Vagina (tissue), 2 donors: ENCODE measurements at regions not wholly inside any gene's neighbourhood (a gene's known extent, or its start where the extent isn't known, plus 50 kb on each side); places are given as distances from the start of the nearest gene placed in this dataset.
"Not testable (repeated sequence)": the region's sequence is repeated elsewhere in the genome, so short reads cannot be mapped to it uniquely, and the experiment has no call there.

Source experiments
- DNase-seq, 2 donors: peaks; one replicate each; pipeline ENCODE4 v3.0.0-alpha.2; 2017; ENCODE audit errors: extremely low spot score in 2 of 2
- H3K27ac ChIP-seq: fragments of 200-600 bp; sonication (generic); one replicate; pipeline ENCODE4 v1.5.1; 2019
- H3K27me3 ChIP-seq: fragments of 200-600 bp; sonication (generic); one replicate; pipeline ENCODE4 v1.5.1; 2019
- H3K36me3 ChIP-seq, 2 donors: fragments of 200-600 bp; sonication (generic); one replicate each; pipeline ENCODE4 v1.5.1; 2017 to 2019
- H3K4me1 ChIP-seq: fragments of 200-600 bp; sonication (generic); one replicate; pipeline ENCODE4 v1.5.1; 2019
- H3K4me3 ChIP-seq, 2 donors: fragments of 200-600 bp; sonication (generic); 1 replicate in 1 of 2; 2 replicates in 1 of 2; pipeline ENCODE4 v1.5.1; 2016 to 2019
- H3K9me3 ChIP-seq: fragments of 200-600 bp; sonication (generic); one replicate; pipeline ENCODE4 v1.5.1; 2019
- CTCF ChIP-seq, 3 experiments: fragments of 450-650 bp in 2 of 3; fragments of 200-600 bp in 1 of 3; sonication (generic) in 1 of 3; IDR thresholded peaks; one replicate each; pipeline ENCODE4 v1.5.1; 2017 to 2019; ENCODE audit warnings: antibody characterized with exemption in 3 of 3, mild to moderate bottlenecking in 2 of 3, moderate library complexity in 2 of 3
- POLR2A ChIP-seq, 2 donors: fragments of 450-650 bp; IDR thresholded peaks; one replicate each; pipeline ENCODE4 v1.6.1; 2017; ENCODE audit warnings: antibody characterized with exemption in 2 of 2, mild to moderate bottlenecking in 2 of 2, moderate library complexity in 2 of 2
- POLR2AphosphoS5 ChIP-seq, 2 donors: sonication (generic); formaldehyde crosslinking; IDR thresholded peaks; one replicate each; pipeline ENCODE4 v1.9.0; 2017; ENCODE audit warnings: antibody characterized with exemption in 2 of 2, mild to moderate bottlenecking in 2 of 2, low read depth in 1 of 2; ENCODE audit not compliant: insufficient read depth in 1 of 2
- intact Hi-C: fragments of 100-400 bp; cut with DNase I; formaldehyde crosslinking; loops from one replicate; pipeline ENCODE4 v1.15.1; 2023

- Histone ChIP-seq H3K4me1 (no peaks in the 10 kb centered on the region), H3K27ac (no peak overlapping the region), H3K4me3 (no peak overlapping the region), H3K9me3 (no peaks in the 10 kb centered on the region), H3K36me3 (no peaks in the 10 kb centered on the region), H3K27me3 (no peaks in the 10 kb centered on the region)
- no peak for DNase-seq
- intact Hi-C loops: no loop called here
- TF ChIP-seq CTCF (IDR thresholded peaks at IDR 0.05) (no peak), POLR2A (IDR thresholded peaks at IDR 0.05) (no peak), POLR2AphosphoS5 (IDR thresholded peaks at IDR 0.05; ENCODE audit: insufficient read depth in 1 of 2, low read depth in 1 of 2) (no peak)
These were observed 552.0 kb upstream of the ST8SIA4 start for GRCh38 chr5:101455048-101455447.

GRCh38 chr5:101442281-101442680 is 539.2 kb upstream of the ST8SIA4 start:
- H3K9me3 ChIP-seq, H3K4me1 ChIP-seq, H3K27me3 ChIP-seq, intact Hi-C loops, H3K36me3 ChIP-seq, H3K4me3 ChIP-seq, H3K27ac ChIP-seq, DNase-seq: not testable (repeated sequence)

GRCh38 chr5:101440173-101440572 is 537.1 kb upstream of the ST8SIA4 start:
- no peaks in the 10 kb centered on the region for H3K4me1 ChIP-seq
- H3K36me3 ChIP-seq: no peaks in the 10 kb centered on the region
- no peak overlapping the region for H3K4me3 ChIP-seq
- TF ChIP-seq POLR2AphosphoS5 (IDR thresholded peaks at IDR 0.05; ENCODE audit: insufficient read depth in 1 of 2, low read depth in 1 of 2) (no peak), CTCF (IDR thresholded peaks at IDR 0.05) (no peak), POLR2A (IDR thresholded peaks at IDR 0.05) (no peak)
- intact Hi-C loops: no loop called here
- no peak overlapping the region for H3K27ac ChIP-seq
- no peaks in the 10 kb centered on the region for H3K27me3 ChIP-seq
- no peak for DNase-seq
- no peaks in the 10 kb centered on the region for H3K9me3 ChIP-seq

GRCh38 chr5:101437351-101437750 is 534.3 kb upstream of the ST8SIA4 start:
- Histone ChIP-seq H3K4me3 (no peak overlapping the region), H3K4me1 (no peaks in the 10 kb centered on the region), H3K36me3 (no peaks in the 10 kb centered on the region), H3K27ac (no peak overlapping the region), H3K9me3 (no peaks in the 10 kb centered on the region), H3K27me3 (no peaks in the 10 kb centered on the region)
- TF ChIP-seq POLR2A (IDR thresholded peaks at IDR 0.05) (no peak), POLR2AphosphoS5 (IDR thresholded peaks at IDR 0.05; ENCODE audit: insufficient read depth in 1 of 2, low read depth in 1 of 2) (no peak), CTCF (IDR thresholded peaks at IDR 0.05) (no peak)
- DNase-seq: no peak
- intact Hi-C loops: no loop called here

GRCh38 chr5:101435768-101436167 is 532.7 kb upstream of the ST8SIA4 start:
- Histone ChIP-seq H3K9me3 (no peaks in the 10 kb centered on the region), H3K27me3 (no peaks in the 10 kb centered on the region), H3K4me1 (no peaks in the 10 kb centered on the region), H3K4me3 (no peak overlapping the region), H3K36me3 (no peaks in the 10 kb centered on the region), H3K27ac (no peak overlapping the region)
- intact Hi-C loops: no loop called here
- TF ChIP-seq POLR2AphosphoS5 (IDR thresholded peaks at IDR 0.05; ENCODE audit: insufficient read depth in 1 of 2, low read depth in 1 of 2): no peak
- no peak for TF ChIP-seq CTCF (IDR thresholded peaks at IDR 0.05)
- no peak for TF ChIP-seq POLR2A (IDR thresholded peaks at IDR 0.05)
- DNase-seq: no peak

GRCh38 chr5:101431201-101431600 is 528.1 kb upstream of the ST8SIA4 start:
- intact Hi-C loops: no loop called here
- no peaks in the 10 kb centered on the region for H3K4me1 ChIP-seq
- no peak overlapping the region for H3K4me3 ChIP-seq
- DNase-seq: no peak
- H3K27me3 ChIP-seq: no peaks in the 10 kb centered on the region
- H3K36me3 ChIP-seq: no peaks in the 10 kb centered on the region
- TF ChIP-seq POLR2A (IDR thresholded peaks at IDR 0.05) (no peak), POLR2AphosphoS5 (IDR thresholded peaks at IDR 0.05; ENCODE audit: insufficient read depth in 1 of 2, low read depth in 1 of 2) (no peak), CTCF (IDR thresholded peaks at IDR 0.05) (no peak)
- no peak overlapping the region for H3K27ac ChIP-seq
- no peaks in the 10 kb centered on the region for H3K9me3 ChIP-seq
